GM12892 (cell line): ENCODE measurements at regions not wholly inside any gene's neighbourhood (a gene's known extent, or its start where the extent isn't known, plus 50 kb on each side); places are given as distances from the start of the nearest gene placed in this dataset.

ENCODE experiments used
- DNase-seq: peaks from one replicate; pipeline ENCODE4 v3.0.0; 2011; ENCODE audit not compliant: insufficient read length
- FAIRE-seq: peaks from 2 replicates; lab custom pipeline; 2011; peaks lifted over from hg19 to GRCh38; lab: Jason Lieb, UNC
- POLR2A ChIP-seq: IDR thresholded peaks from 2 replicates; pipeline ENCODE4 v1.6.1; 2011; ENCODE audit warnings: low read depth, low read length, control low read depth
- POLR2AphosphoS5 ChIP-seq: IDR thresholded peaks from 2 replicates; pipeline ENCODE4 v1.6.1; 2011; ENCODE audit warnings: low read depth, low read length, control low read depth
- TAF1 ChIP-seq: IDR thresholded peaks from 2 replicates; pipeline ENCODE4 v1.6.1; 2011; ENCODE audit warnings: low read depth, mild to moderate bottlenecking, control low read depth, low read length, borderline replicate concordance

DNA sequence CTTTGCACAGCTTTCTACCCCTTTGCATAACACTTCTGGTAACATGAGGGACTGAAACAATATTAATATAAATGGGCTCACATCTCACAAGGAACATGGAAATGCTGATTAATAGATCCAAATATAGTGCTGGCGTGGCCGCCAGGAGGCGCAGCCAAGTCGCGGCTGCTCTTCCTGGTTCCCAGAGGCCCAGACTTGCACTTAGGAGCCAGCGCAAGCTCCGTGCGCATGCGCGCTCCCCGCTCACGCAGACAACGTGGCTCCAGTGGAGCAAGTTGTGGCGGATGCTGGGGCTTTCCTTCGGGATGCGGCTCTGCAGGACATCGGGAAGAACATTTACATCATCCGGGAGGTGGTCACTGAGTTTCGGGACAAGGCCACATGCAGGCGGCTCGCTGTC lies 318.3 kb upstream of the SLC7A11 start:
- no peak for FAIRE-seq

GRCh38 chr4:138558886-138559285 lies 316.7 kb upstream of the SLC7A11 start:
- TF ChIP-seq POLR2AphosphoS5, result no peak
- TF ChIP-seq POLR2A, result no peak
- no peak for TF ChIP-seq TAF1

More for the DNA sequence above, 318.3 kb upstream of the SLC7A11 start:
- DNase-seq, result no peak
- TF ChIP-seq TAF1, result no peak
- no peak for TF ChIP-seq POLR2A
- TF ChIP-seq POLR2AphosphoS5, result no peak

GRCh38 chr4:138555584-138555983 lies 313.4 kb upstream of the SLC7A11 start:
- no peak for FAIRE-seq
- TF ChIP-seq TAF1, result no peak
- no peak for TF ChIP-seq POLR2AphosphoS5
- TF ChIP-seq POLR2A, result no peak
- no peak for DNase-seq

More at GRCh38 chr4:138558886-138559285, 316.7 kb upstream of the SLC7A11 start:
- no peak for DNase-seq
- no peak for FAIRE-seq

DNA sequence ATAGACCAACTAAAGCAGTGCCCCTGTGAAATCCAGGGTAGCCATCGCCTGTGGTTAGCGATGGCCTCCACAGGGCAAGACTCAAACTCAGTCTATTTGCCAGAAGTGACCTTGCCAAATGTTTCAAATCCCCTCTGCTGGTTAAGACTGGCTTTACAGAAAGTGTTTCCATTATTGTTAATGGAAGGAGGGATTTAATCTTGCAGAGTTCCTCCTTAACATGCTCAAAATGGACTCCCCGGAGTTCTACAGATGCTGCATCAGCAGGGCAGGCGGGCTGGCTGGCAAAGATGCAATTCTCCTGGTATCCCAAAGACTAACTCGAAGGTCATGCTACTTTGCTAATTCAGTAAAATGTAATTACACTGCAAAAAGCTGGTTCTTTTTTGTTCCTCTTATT lies 313.0 kb upstream of the SLC7A11 start:
- DNase-seq (no peak), FAIRE-seq (no peak)
- no peak for TF ChIP-seq POLR2AphosphoS5
- no peak for TF ChIP-seq POLR2A
- TF ChIP-seq TAF1, result no peak

- no peak for TF ChIP-seq TAF1
- TF ChIP-seq POLR2A, result no peak
- no peak for TF ChIP-seq POLR2AphosphoS5
- no peak for FAIRE-seq
- DNase-seq, result no peak
Observed at GRCh38 chr4:138553001-138553845, 311.1 kb upstream of the SLC7A11 start.

DNA sequence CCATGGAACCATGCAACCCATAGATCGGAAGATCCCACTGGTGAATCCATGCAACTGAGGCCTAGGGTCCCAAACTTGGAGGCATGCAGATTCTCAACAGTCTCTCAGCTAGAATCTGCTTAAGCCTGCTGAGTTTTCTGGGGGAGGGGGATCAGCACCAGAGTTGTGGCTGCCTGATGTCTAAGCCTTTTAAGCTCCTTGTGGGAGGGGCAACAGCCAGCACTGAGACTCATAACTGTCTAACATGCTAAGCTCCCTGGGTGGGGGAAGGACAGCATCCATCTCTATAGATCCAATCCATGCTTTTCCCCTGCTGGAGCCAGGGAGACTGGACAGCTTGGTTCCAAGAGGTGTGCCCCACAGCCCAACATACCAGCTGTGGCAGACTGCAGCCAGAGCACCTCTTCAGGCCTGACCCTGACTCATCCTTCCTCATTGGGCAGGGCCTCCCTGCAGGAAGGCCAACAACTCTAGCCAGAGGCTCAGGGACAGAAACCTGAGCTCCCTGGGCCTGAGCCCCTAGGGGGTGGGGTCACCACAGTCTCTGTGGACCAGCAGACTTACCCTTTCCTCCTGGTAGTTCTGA lies 300.1 kb upstream of the SLC7A11 start:
- no peak for DNase-seq
- TF ChIP-seq TAF1, result no peak
- no peak for TF ChIP-seq POLR2AphosphoS5
- TF ChIP-seq POLR2A, result no peak
- no peak for FAIRE-seq

DNA sequence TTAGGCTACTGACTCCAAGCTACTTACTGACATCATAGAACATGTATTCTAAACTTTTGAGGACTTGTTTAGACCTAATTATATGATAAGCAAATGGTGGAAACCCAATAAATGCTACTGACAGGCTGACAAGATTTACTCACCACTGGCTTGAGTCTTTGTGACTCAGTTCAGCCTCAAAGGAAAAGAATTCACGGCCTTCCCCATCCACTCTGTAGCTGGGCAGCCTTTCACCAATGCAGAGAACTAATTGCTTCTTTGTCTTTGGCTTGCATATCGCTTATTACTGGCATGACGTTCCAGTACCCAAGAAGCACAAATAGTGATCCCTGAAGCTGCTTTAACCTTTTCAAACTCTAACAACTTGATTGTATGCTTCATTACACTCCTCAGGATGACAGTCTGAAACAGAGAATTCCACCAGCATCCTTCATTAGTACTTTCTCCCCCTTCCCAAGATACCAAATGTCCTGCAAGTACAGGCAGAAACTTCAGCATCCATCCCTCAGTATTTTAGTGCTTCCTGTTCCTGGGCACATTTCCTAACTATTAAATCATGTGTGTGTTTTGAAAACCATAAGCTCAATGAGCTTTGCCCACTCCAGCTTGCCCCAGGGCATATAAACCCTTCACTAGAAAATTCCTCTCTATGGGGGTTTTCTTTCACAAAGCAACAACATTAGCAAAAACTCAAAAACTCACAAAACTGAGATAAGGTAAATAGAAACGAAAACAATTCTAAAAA lies 298.1 kb upstream of the SLC7A11 start:
- TF ChIP-seq POLR2A (no peak), POLR2AphosphoS5 (no peak), TAF1 (no peak)
- FAIRE-seq, result no peak
- DNase-seq, result no peak

DNA sequence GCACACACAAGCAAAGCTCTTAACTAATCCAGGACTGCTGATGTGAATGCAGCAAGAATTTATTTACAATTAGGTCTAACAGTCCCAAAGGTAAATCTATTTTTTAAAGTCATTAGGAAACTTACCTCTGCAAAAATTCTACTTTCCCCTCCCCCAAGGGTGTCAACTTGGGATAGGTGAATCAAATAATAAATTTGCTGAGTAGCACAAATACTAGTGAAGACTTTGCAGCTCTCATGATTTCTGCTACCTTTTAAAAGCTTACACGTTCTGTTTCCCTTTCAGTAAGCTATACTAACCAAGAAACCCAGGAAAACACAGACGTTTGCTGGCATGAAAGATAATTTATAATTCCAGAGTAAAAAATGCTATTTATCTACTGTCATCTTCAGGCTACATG lies 296.6 kb upstream of the SLC7A11 start:
- TF ChIP-seq POLR2A, result no peak
- DNase-seq (no peak), FAIRE-seq (no peak)

DNA sequence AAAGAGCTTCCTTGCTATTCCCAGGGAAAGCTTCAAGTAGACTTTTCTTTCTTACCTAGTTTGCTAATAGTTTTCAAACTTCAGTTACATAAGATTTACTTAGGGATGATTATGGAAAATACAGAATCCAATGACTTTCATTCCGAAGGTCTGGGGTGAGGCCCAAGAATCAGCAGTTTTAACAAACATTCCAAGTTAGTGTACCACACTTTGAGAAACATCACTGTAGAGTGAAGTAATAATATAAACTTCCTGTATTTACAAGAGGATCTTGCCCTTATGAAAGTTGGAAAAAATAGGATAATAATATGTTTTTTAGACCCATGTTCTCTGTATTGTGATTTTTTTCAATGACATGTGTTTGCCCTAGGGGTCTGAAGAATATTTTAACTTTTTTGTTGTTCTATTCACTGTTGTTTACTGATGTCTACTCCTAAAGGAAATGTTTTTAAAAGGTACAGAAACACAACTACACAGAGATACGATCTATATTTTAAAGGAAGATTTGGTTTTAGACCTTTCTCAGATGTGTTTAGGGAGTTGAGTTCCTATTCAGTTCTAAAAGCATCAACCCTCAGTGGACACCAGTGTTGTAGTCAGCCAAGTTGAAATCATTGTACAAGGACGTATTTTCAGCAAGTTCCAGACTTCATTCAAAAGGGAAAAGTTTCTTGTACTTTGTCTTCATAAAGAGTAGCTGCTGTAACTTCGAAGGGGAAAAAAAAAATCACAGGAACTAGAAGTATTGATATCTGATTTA lies 295.8 kb upstream of the SLC7A11 start:
- FAIRE-seq (no peak), DNase-seq (no peak)
- TF ChIP-seq POLR2A, result no peak
- no peak for TF ChIP-seq TAF1
- TF ChIP-seq POLR2AphosphoS5, result no peak

- no peak for FAIRE-seq
- TF ChIP-seq POLR2A (no peak), TAF1 (no peak), POLR2AphosphoS5 (no peak)
- DNase-seq, result no peak
Observed at GRCh38 chr4:138535316-138535715, 293.2 kb upstream of the SLC7A11 start.

DNA sequence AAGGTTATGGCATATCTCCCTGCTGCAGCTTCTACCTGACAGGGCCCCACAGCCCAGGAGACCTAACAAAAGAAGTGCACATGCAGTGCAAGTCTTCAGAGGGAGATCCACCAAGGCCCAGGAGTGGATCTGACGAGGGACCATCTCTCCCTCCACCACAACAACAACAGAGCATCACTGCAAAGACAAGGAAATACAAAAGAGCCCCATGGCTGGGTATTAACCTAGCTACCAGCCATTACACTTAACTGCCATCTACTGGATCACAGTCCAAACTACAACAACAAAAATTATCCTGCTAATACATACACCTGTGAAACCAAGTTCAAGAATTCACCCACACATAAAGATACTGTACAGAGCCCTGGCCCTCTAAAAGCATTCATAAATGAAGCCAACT lies 280.2 kb upstream of the SLC7A11 start:
- FAIRE-seq, result no peak
- DNase-seq, result no peak
- TF ChIP-seq POLR2A (no peak), POLR2AphosphoS5 (no peak), TAF1 (no peak)

- FAIRE-seq, result no peak
- no peak for TF ChIP-seq POLR2AphosphoS5
- TF ChIP-seq POLR2A, result no peak
- no peak for TF ChIP-seq TAF1
- DNase-seq, result no peak
Observed at GRCh38 chr4:138521809-138522208, 279.7 kb upstream of the SLC7A11 start.
